HUES48 (cell line): ENCODE measurements at regions not wholly inside any gene's neighbourhood (a gene's known extent, or its start where the extent isn't known, plus 50 kb on each side); places are given as distances from the start of the nearest gene placed in this dataset.

ENCODE experiments used
- H3K27ac ChIP-seq: one replicate; pipeline ENCODE4 v1.7.0; 2013; ENCODE audit warnings: low read depth, low read length, inconsistent platforms
- H3K27me3 ChIP-seq: 2 replicates; pipeline ENCODE4 v1.6.1; 2013; ENCODE audit warnings: mild to moderate bottlenecking, low read length; ENCODE audit not compliant: control insufficient read depth, insufficient read depth
- H3K36me3 ChIP-seq: 2 replicates; pipeline ENCODE4 v1.6.1; 2013; ENCODE audit warnings: low read length; ENCODE audit not compliant: control insufficient read depth, insufficient read depth
- H3K4me1 ChIP-seq: 2 replicates; pipeline ENCODE4 v1.6.1; 2013; ENCODE audit warnings: mild to moderate bottlenecking, low read length; ENCODE audit not compliant: control insufficient read depth, insufficient read depth
- H3K4me3 ChIP-seq: 2 replicates; pipeline ENCODE4 v1.5.1; 2013; ENCODE audit warnings: mild to moderate bottlenecking, low read depth, low read length
- H3K9ac ChIP-seq: 2 replicates; pipeline ENCODE4 v1.6.1; 2013; ENCODE audit warnings: mild to moderate bottlenecking, low read depth, low read length, moderate library complexity
- H3K9me3 ChIP-seq: 2 replicates; pipeline ENCODE4 v1.6.1; 2013; ENCODE audit warnings: low read length; ENCODE audit not compliant: control insufficient read depth, insufficient read depth

DNA sequence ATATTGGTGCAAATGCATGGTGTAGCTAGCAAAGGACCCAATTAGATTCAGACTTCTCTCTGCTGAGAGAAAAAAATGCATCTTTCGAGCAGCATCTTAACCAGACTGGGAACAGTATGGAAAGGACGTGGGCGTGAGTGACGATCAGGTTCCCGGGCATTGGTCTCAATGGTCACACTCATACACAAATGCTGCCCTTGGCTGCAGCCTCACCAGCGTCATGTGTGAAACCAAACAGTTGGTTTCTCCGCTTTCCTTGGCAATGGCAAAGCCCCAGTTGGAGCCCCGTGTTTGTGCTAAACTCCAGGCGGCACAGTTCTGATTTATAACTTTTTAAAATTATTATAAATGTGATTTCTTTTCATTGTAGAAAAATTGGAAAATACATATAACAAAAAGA lies 237.8 kb downstream of the SEC61B start:
- Histone ChIP-seq H3K4me1 (no peaks in the 10 kb centered on the region; the same call in 1 of the 2 replicates), H3K4me3 (no peak overlapping the region), H3K27ac (no peak overlapping the region), H3K9ac (no peak overlapping the region), H3K36me3 (no peaks in the 10 kb centered on the region), H3K9me3 (no peaks in the 10 kb centered on the region), H3K27me3 (no peaks in the 10 kb centered on the region)

DNA sequence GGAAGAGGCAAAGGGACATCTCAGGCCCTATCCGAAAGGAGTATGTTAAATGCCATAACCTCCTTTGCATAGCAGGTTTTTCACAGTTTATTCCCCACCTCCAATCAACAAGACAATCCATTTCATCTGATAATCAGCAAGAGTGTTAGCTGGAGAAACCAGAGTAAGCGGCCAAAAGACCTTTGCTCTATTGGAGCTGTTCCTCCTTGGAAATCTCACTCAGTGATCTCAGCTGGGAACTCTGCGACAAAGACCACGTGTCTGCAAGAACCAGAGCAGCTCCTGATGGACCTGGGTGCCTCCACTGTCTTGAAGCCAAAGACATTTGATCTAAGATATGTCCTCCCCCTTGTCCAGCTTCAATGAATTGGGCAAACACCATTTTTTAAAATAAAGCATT lies 241.0 kb downstream of the SEC61B start:
- H3K4me3 ChIP-seq: no peak overlapping the region
- H3K27ac ChIP-seq: no peak overlapping the region
- no peak overlapping the region for H3K9ac ChIP-seq
- no peaks in the 10 kb centered on the region for H3K27me3 ChIP-seq
- no peaks in the 10 kb centered on the region for H3K9me3 ChIP-seq
- H3K36me3 ChIP-seq: no peaks in the 10 kb centered on the region
- H3K4me1 ChIP-seq: no peaks in the 10 kb centered on the region; the same call in 1 of the 2 replicates

DNA sequence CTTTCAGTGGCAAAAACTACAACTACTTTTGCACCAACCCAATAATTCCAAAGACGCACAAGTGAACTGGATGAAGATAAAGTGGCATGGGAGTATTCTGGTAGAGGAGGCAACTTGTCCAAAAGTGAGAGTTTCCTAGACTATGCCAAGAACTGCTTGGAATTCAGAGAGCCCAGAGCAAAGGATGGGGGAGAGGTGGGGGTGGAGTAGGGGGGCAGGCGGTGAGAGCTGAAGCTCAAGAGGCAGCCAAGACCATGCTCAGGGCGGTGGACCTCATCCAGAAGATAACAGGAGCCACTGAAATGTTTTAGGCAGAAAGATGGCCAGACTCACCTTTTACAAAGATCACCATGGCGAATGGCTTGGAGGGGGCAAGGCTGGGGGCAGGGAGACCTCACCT lies 242.5 kb downstream of the SEC61B start:
- no peaks in the 10 kb centered on the region for H3K36me3 ChIP-seq
- no peak overlapping the region for H3K4me3 ChIP-seq
- no peak overlapping the region for H3K9ac ChIP-seq
- no peak overlapping the region for H3K27ac ChIP-seq
- H3K4me1 ChIP-seq: no peaks in the 10 kb centered on the region
- no peaks in the 10 kb centered on the region for H3K27me3 ChIP-seq
- no peaks in the 10 kb centered on the region for H3K9me3 ChIP-seq

DNA sequence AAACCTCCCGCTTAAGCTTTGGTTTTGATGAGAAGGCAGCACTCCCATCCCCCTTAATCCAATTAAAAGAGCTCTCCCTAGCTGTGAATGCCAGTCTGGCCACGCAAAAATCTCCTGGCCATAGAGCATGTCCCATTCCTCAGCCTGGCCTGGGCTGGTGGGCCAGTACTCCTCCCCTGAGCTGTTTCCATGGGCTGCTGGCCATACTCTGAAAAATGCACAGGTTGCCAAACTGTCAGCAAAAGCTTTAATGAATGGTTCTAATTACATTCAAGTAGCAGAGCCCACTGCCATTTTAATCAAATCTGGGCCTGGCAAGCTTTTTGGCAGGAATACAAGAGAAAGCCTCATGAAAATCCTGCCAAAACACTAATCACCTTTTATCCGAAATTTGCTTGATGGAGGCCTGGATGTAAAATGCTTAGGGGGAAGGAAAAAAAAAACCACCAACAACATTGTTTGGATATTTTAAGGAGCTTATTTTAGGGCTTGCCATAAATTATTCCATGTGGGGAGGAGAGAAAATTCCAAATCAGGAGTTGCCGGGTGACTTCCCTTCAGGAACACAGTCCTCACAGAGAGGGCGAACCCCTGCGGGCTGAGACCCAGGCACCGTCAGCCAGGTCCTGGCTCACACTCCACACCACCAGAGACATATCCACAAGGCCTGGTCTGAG lies 243.3 kb downstream of the SEC61B start:
- no peak overlapping the region for H3K4me3 ChIP-seq
- H3K36me3 ChIP-seq: no peaks in the 10 kb centered on the region
- no peaks in the 10 kb centered on the region for H3K27me3 ChIP-seq
- H3K27ac ChIP-seq: no peak overlapping the region
- no peaks in the 10 kb centered on the region for H3K4me1 ChIP-seq
- no peaks in the 10 kb centered on the region for H3K9me3 ChIP-seq
- no peak overlapping the region for H3K9ac ChIP-seq

DNA sequence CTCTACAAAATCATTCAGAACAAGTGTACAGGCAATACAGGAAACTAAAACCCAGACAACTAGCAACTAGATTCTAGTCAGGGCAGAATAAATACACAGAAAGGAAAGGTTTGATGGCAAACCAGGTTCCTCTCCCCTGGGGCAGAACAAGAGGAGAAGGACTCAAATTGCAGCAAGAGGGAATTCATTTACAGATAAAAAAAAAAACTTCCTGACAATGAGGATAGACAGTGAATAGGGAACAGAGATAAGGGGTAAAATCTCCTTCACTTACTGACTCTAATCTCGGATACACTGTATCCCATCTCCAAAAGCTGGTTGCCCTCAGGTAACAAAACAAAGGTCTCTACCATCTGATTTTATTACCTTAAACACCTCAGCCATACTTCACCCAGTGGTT lies 244.0 kb downstream of the SEC61B start:
- no peaks in the 10 kb centered on the region for H3K27me3 ChIP-seq
- H3K9ac ChIP-seq: no peak overlapping the region
- no peaks in the 10 kb centered on the region for H3K9me3 ChIP-seq
- H3K27ac ChIP-seq: no peak overlapping the region
- H3K4me1 ChIP-seq: no peaks in the 10 kb centered on the region
- H3K4me3 ChIP-seq: no peak overlapping the region
- no peaks in the 10 kb centered on the region for H3K36me3 ChIP-seq

DNA sequence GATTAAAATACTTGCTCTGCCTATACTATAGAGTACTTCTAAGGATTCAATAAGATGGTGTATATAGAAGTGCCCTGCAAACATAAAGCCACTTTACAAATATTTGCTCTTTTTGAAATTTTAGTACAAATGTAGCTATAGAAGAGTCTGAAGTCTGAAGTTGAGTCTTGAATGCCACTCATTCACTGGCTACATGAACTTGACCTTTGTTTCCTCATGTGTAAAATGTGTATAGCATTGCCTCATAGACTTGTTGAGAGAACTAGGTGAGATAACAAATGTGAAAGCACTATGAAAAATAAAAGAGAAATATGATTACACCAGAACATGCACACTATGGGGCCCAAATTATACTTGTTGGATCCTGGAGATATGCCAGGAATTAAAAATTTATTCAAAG lies 244.7 kb downstream of the SEC61B start:
- Histone ChIP-seq H3K9ac (no peak overlapping the region), H3K27ac (no peak overlapping the region), H3K4me1 (no peaks in the 10 kb centered on the region), H3K36me3 (no peaks in the 10 kb centered on the region), H3K9me3 (no peaks in the 10 kb centered on the region), H3K27me3 (no peaks in the 10 kb centered on the region), H3K4me3 (no peak overlapping the region)

DNA sequence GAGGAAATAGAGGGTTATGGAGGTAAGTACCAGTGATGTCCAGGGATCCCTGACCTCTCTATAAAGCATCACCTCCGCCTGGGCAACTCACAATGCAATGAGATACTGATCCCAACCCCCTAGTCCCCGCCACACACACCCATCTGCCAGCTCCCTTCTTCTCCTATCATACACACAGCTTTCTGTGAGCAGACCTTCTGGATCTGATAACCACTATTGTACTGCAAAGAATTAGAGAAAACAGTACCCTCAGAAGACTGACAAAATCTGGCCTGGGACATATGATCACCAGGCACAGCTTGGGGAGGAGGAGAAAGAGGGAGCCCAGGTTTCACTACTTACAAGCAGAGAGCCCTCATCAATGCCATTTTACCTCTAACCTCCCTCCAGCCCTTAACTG lies 249.0 kb downstream of the SEC61B start:
- no peak overlapping the region for H3K9ac ChIP-seq
- no peak overlapping the region for H3K4me3 ChIP-seq
- H3K27me3 ChIP-seq: no peaks in the 10 kb centered on the region
- H3K4me1 ChIP-seq: no peaks in the 10 kb centered on the region
- H3K36me3 ChIP-seq: no peaks in the 10 kb centered on the region
- no peak overlapping the region for H3K27ac ChIP-seq
- no peaks in the 10 kb centered on the region for H3K9me3 ChIP-seq

DNA sequence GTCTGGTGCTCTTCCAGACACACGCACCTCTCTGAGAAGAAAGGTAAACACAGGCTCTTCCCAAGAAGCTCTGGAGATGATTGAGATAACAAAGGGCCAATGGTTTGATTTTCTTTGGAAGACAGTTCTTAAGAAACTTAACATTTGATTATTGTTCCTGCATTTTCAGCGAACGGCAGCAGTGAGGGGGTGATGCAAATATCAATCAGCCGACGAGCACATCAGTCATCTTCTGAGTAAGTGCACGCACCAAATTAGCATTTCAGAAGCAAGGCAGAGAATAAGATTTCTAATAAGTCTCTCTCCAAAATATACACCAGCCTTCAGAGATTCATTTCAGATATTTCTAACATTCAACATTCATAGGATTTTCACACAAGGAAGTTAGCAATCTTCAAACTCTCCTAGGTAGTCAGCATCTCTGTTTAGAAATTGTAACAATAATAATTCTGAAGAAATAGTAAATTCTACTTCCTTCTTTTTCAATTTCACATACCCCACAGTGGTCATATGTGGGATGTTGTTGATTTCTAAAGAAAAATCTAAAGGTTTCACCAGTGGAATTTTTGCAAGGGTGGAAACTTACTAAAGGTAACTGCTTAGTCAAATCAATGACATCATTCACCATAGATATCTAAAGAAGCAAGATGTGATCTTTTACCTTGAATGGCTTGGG lies 250.3 kb downstream of the SEC61B start:
- Histone ChIP-seq H3K9me3 (no peaks in the 10 kb centered on the region), H3K4me3 (no peak overlapping the region), H3K27ac (no peak overlapping the region), H3K27me3 (no peaks in the 10 kb centered on the region), H3K36me3 (no peaks in the 10 kb centered on the region), H3K4me1 (peaks cover 4% of the 10 kb centered on the region; the same call in 1 of the 2 replicates), H3K9ac (no peak overlapping the region)

DNA sequence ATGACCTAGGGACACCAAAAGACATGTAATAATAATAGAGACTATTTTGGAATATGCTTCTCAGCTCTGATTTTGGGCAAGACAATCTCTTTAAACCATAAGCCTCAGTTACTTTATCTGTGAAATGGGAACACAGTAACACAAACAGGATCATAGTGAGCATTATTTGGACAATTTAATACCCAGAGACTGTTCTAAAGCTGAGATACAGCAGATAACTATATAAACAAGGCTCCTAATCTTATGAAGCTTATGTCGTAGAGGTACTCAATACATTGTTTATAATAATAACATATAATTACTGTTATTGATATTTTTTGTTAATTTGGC lies 250.8 kb downstream of the SEC61B start:
- Histone ChIP-seq H3K9me3 (no peaks in the 10 kb centered on the region), H3K27ac (no peak overlapping the region), H3K27me3 (no peaks in the 10 kb centered on the region), H3K9ac (no peak overlapping the region), H3K36me3 (no peaks in the 10 kb centered on the region), H3K4me1 (peaks cover 9% of the 10 kb centered on the region), H3K4me3 (no peak overlapping the region)

DNA sequence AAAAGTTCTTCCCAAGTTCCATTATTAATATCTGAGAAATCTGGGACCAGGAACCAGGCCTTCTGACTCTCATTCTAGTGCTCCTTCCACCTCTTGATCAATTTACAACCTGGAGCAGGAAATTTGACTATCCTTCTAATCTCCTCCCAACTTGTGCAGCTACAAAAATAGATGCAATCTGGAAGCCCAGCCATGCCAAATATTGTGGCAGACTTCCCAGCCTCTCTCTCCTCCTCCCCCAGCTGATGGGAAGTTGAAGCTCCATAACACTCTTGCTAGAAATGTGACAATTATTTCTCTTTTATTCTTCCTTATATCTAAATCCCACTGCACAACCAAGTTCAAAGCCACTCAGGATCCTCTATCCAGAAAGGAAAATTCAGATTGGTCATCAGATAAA lies 252.1 kb downstream of the SEC61B start:
- Histone ChIP-seq H3K9ac (no peak overlapping the region), H3K27ac (no peak overlapping the region), H3K27me3 (no peaks in the 10 kb centered on the region), H3K4me1 (peaks cover 9% of the 10 kb centered on the region), H3K9me3 (no peaks in the 10 kb centered on the region), H3K36me3 (no peaks in the 10 kb centered on the region), H3K4me3 (no peak overlapping the region)

DNA sequence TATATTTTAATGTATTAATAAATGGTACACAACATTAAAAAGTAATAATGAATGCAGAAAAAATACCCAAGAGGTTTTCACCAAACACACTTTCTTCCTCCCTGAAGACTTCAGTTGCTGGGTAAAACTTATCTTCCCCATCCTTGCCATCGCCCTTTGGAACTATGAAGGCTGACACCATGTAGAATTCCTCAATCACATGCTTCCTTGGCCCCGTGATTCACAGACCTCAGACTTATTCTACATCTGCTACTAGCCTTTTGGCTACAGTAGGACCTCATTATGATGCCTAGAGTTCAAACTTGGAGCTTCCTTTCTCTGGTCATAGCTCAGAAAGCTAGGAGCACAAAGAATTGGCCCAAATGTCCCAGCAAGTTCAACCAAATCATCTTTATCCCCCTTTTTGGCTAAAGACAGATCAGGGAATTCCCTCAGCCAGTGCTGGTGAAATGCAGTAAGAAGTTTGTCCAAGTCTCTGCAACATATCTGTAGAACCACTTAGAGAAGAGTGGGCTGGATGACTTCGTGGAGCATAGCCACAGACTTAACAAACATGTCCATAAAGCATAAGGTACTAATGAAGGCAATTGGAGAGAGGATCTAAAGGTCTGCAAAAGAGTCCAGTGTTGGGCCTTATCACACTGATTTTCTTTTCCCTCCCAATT lies 253.5 kb downstream of the SEC61B start:
- no peak overlapping the region for H3K27ac ChIP-seq
- H3K36me3 ChIP-seq: no peaks in the 10 kb centered on the region
- peaks cover 9% of the 10 kb centered on the region for H3K4me1 ChIP-seq
- H3K9ac ChIP-seq: no peak overlapping the region
- no peaks in the 10 kb centered on the region for H3K9me3 ChIP-seq
- H3K4me3 ChIP-seq: no peak overlapping the region
- no peaks in the 10 kb centered on the region for H3K27me3 ChIP-seq
